Stimulated activated CD8-positive, alpha-beta memory T cell treated with anti-CD3 and anti-CD28 coated beads, Interleukin-7, amount 100 ng/mL, for 48 hours (primary cell): ENCODE measurements at regions not wholly inside any gene's neighbourhood (a gene's known extent, or its start where the extent isn't known, plus 50 kb on each side); places are given as distances from the start of the nearest gene placed in this dataset.
"Not testable (repeated sequence)": the region's sequence is repeated elsewhere in the genome, so short reads cannot be mapped to it uniquely, and the experiment has no call there.

Source experiments
- DNase-seq, 2 donors: peaks; one replicate each; pipeline ENCODE4 v3.0.0-alpha.2; 2020; ENCODE audit warnings: low read depth in 1 of 2; ENCODE audit errors: extremely low read depth in 1 of 2

DNA sequence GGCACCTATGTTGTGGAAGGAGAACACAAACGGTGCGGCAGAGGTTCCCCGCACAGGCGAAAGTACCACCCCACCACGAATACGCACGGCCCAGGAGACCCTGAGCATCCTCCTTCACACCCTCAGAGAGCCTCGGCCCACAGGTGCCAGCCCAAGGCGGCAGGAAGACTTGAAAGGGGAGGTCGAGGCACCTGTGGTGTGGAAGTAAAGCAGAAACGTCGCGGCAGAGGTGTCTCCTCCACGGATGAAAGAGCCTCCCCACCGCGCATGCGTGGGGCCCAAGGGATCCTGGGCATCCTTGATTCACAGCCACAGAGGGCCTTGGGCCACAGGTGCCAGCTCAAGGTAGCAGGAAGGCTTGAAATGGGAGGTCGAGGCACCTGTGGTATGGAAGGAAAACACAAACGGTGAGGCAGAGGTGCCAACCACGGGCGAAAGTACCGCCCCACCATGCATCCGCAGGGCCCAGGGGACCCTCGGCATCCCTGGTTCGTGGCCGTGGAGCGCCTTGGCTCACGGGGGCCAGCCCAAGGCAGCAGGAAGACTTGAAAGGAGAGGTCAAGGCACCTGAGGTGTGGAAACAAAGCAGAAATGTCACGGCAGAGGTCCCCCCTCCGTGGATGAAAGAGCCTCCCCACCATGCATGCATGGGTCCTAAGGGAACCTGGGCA is 380.1 kb downstream of the ALG10 start:
- DNase-seq: no peak

DNA sequence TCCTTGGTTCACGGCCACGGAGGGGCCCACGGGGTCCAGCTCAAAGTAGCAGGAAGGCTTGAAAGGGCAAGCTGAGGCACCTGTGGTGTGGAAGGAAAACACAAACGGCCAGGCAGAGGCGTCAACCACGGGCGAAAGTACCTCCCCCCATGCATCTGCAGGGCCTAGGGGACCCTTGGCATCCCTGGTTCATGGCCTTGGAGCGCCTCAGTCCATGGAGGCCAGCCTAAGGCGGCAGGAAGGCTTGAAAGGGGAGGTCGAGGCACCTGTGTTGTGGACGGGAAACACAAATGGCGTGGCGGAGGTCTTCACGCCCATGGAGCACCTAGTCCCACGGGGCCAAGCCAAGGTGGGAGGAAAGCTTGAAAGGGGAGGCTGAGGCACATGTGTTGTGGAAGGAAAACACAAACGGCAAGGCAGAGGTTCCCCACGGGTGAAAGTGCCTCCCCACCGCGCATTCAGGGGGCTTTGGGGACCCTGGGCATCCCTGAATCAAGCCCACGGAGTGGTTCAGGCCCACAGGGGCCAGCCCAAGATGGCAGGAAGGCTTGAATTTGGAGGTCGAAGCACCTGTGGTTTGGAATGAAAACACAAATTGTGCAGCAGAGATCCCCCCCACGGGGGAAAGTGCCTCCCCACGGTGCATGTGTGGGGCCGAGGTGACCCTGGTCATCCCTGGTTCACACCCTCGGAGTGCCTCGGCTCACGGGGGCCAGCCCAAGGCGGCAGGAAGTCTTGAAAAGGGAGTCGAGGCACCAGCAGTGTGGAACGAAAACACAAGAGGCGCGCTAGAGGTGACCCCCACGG is 380.8 kb downstream of the ALG10 start:
- DNase-seq: no peak

DNA sequence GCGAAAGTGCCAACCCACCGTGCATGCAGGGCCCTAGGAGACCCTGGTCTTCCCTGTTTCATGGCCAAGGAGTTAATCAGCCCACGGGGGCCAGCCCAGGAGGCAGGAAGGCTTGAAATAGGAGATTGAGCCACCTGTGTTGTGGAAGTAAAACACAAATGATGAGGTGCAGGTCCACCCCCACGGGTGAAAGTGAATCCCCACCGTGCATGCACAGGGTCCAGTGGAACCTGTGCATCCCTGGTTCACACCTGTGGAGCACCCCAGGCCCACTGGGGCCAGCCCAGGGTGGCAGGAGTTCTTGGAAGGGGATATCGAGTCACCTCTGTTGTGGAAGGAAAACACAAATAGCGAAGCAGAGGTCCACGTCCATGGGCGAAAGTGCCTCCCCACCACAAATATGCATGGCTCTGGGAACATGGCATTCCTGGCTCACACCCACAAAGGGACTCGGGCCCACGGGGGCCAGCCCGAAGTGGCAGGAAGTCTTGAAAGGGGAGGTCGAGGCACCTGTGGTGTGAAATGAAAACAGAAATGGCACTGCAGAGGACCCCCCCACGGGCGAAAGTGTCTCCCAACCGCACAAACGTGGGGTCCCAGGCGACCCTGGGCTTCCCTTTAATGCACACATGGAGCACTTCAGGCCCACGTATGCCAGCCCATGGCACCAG is 381.5 kb downstream of the ALG10 start:
- DNase-seq: no peak

DNA sequence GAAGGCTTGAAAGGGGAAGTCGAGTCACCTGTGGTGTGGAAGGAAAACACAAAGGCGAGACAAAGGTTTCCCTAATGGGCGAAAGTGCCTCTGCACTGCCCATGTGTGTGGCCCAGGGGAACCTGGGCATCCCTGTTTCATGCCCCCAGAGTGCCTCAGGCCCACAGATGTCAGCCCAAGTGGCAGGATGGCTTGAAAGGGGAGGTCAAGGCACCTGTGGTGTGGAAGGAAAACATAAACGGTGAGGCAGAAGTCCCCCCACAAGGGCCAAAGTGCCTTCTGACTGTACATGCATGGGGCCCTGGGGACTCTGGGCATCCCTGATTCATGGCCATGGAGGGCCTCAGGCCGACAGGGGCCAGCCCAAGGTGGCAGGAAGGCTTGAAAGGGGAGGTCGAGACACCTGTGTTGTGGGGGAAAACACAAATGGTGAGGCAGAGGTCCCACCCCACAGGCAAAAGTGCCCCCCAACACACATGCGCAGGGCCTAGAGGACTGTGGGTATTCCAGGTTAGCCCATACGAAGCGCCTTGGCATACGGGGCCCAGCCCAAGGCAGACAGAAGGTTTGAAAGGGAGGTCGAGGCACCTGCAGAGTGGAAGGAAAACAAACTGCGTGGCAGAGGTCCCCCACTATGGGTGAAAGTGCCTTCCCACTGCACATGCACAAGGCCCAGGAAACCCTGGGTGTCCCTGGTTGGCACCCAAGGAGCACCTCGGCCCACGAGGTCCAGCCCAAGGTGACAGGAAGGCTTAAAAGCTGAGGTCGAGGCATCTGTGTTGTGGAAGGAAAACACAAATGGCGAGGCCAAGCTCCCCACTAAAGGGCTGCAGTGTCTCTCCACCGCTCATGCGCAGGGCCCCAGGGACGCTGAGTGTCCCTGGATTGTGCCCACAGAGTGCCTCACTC is 382.3 kb downstream of the ALG10 start:
- DNase-seq: no peak

DNA sequence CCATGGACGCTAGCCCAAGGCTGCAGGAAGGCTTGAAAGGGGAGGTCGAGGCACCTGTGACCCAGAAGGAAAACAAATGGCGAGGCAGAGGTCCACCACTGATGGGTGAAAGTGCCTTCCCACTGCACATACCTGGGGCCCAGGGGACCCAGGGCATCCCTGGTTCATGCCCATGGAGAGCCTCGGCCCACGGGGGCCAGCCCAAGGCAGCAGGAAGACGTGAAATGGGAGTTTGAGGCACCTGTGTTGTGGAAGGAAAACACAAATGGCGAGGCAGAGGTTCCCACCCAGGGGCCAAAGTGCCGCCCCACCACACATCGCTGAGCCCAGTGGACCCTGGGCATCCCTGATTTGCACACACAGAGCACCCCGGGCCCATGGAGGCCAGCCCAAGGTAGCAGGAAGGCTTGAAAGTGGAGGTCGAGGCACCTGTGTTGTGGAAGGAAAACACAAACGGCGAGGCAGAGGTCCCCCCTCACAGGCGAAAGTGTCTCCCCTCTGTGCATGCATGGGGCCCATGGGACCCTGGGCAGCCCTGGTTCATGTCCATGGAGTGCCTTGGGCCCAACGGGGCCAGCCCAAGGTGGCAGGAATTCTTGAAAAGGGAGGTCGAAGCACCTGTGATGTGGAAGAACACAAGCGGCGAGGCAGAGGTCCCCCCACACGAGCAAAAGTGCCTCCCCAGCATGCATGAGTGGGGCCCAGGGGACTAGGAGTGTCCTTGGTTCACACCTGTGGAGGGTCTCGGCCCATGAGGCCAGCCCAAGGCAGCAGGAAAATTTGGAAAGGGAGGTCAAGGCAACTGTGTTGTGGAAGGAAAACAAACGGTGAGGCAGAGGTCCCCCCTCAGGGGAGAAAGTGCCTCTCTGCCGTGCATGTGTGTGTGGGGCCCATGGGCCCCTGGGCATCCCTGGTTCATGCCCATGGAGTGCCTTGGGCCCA is 383.3 kb downstream of the ALG10 start:
- no peak for DNase-seq

DNA sequence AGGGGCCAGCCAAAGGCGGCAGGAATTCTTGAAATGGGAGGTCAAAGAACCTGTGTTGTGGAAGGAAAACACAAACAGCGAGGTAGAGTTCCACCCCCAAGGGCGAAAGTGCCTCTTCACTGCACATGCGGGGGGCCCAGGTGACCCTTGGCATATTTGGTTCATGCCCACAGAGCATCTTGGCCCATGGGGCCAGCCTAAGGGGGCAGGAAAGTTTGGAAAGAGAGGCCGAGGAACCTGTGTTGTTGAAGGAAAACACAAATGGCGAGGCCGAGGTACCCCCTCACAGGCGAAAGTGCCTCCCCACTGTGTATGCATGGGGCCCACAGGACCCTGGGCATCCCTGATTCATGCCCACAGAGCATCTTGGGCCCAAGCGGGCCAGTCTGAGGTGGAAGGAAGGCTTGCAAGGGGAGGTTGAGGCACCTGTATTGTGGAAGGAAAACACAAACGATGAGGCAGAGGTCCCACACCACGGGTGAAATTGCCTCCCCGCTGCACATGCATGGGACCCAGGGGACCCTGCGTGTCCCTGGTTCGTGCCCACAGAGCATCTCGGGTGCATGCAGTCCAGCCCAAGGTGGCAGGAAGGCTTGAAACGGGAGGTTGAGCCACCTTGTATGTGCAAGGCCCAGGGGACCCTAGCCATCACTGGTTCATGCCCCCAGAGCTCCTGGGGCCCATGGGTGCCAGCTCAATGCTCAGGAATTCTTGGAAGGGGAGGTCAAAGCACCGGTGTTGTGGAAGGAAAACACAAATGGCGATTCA is 384.1 kb downstream of the ALG10 start:
- no peak for DNase-seq

DNA sequence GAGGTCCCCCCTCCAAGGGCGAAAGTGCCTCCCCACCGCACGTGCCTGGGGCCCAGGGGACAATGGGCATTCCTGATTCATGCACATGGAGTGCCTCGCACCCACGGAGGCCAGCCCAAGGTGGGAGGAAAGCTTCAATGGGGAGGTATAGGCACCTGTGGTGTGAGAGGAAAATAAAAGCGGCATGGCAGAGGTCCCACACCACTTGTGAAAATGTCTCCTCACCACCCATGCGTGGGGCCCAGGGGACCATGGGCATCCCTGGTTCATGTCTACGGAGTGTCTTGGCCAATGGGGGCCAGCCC is 384.7 kb downstream of the ALG10 start:
- no peak for DNase-seq

DNA sequence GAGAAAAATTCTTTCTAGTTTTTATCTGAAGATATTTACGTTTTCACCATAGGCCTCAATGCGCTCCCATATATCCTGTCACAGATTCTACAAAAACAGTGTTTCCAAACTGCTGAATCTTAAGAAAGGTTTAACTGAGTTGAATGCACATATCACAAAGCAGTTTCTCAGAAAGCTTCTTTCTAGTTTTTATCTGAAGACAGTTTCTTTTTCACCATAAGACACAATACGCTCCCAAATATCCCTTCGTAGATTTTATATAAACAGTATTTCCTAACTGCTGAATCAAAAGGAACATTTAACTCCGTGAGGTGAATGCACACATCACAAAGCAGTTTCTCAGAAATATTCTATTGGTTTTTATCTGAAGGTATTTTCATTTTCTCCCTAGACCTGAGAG is 385.5 kb downstream of the ALG10 start:
- DNase-seq: no peak

DNA sequence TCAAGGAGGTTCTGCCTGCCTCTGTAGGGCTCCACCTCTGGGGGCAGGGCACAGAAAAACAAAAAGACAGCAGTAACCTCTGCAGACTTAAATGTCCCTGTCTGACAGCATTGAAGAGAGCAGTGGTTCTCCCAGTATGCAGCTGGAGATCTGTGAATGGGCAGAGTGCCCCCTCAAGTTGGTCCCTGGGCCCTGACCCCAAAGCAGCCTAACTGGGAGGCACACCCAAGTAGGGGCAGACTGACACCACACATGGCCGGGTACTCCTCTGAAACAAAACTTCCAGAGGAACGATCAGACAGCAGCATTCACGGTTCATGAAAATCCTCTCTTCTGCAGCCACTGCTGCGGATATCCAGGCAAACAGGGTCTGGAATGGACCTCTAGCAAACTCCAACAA is 409.2 kb downstream of the ALG10 start:
- DNase-seq: not testable (repeated sequence)
